OCI-LY7 (cell line): ENCODE measurements at regions not wholly inside any gene's neighbourhood (a gene's known extent, or its start where the extent isn't known, plus 50 kb on each side); places are given as distances from the start of the nearest gene placed in this dataset.
"Not testable (repeated sequence)": the region's sequence is repeated elsewhere in the genome, so short reads cannot be mapped to it uniquely, and the experiment has no call there.

Source experiments
- EZH2phosphoT487 ChIP-seq: fragments of 200-600 bp; sonication (generic); IDR thresholded peaks from 2 replicates; pipeline ENCODE4 v1.6.1; 2018; ENCODE audit warnings: low read depth, borderline replicate concordance, mild to moderate bottlenecking, mixed run types, antibody characterized with exemption, low read length, moderate library complexity, mixed read lengths
- TF ChIP-seq, protein P1 (sequence below): fragments of 200-600 bp; sonication (generic); conservative IDR thresholded peaks from 2 replicates; pipeline ENCODE4 v1.5.1; 2014; ENCODE audit warnings: mild to moderate bottlenecking, antibody characterized with exemption, low read length, moderate library complexity, mixed read lengths

GRCh38 chr15:24511598-24511997 is 164.0 kb upstream of the NPAP1 start:
- TF ChIP-seq, protein P1, sequence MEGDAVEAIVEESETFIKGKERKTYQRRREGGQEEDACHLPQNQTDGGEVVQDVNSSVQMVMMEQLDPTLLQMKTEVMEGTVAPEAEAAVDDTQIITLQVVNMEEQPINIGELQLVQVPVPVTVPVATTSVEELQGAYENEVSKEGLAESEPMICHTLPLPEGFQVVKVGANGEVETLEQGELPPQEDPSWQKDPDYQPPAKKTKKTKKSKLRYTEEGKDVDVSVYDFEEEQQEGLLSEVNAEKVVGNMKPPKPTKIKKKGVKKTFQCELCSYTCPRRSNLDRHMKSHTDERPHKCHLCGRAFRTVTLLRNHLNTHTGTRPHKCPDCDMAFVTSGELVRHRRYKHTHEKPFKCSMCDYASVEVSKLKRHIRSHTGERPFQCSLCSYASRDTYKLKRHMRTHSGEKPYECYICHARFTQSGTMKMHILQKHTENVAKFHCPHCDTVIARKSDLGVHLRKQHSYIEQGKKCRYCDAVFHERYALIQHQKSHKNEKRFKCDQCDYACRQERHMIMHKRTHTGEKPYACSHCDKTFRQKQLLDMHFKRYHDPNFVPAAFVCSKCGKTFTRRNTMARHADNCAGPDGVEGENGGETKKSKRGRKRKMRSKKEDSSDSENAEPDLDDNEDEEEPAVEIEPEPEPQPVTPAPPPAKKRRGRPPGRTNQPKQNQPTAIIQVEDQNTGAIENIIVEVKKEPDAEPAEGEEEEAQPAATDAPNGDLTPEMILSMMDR, result not testable (repeated sequence)
- not testable (repeated sequence) for TF ChIP-seq EZH2phosphoT487
